Tibial nerve (tissue), 3 donors: ENCODE measurements at regions not wholly inside any gene's neighbourhood (a gene's known extent, or its start where the extent isn't known, plus 50 kb on each side); places are given as distances from the start of the nearest gene placed in this dataset.

Experiments used
- POLR2A ChIP-seq, 2 donors: fragments of 450-650 bp; IDR thresholded peaks; one replicate each; pipeline ENCODE4 v1.6.1; 2017; ENCODE audit warnings: antibody characterized with exemption in 2 of 2, mild to moderate bottlenecking in 2 of 2, moderate library complexity in 2 of 2
- TF ChIP-seq, protein P1 (sequence below), 5 experiments: fragments of 200-600 bp in 3 of 5; fragments of 450-650 bp in 2 of 5; sonication (generic) in 3 of 5; IDR thresholded peaks; one replicate each; pipeline ENCODE4 v1.5.1; 2016 to 2019; ENCODE audit warnings: antibody characterized with exemption in 5 of 5, mild to moderate bottlenecking in 3 of 5, moderate library complexity in 2 of 5

DNA sequence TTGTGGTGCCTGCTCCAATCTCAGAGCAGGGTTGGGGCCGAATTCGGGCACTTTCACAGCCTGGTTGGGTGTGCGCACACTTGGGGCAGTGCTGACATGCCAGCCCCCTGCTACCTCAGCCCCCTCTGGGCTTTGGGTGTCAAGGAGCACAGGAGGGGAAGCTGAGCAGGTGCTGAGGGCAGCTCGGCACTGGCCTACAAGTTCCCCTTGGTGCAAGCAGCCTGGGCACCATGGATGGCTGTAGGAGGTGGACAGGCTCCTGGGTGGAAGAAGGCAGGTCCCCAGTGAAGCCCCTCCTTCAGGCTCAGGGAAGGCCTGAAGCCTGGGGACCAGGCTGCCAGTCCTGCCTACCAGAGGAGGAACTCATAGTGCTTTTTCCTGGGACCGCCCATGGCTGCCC is 326.6 kb downstream of the NDFIP2 start:
- no peak for TF ChIP-seq POLR2A (IDR thresholded peaks at IDR 0.05)
- TF ChIP-seq, protein P1, sequence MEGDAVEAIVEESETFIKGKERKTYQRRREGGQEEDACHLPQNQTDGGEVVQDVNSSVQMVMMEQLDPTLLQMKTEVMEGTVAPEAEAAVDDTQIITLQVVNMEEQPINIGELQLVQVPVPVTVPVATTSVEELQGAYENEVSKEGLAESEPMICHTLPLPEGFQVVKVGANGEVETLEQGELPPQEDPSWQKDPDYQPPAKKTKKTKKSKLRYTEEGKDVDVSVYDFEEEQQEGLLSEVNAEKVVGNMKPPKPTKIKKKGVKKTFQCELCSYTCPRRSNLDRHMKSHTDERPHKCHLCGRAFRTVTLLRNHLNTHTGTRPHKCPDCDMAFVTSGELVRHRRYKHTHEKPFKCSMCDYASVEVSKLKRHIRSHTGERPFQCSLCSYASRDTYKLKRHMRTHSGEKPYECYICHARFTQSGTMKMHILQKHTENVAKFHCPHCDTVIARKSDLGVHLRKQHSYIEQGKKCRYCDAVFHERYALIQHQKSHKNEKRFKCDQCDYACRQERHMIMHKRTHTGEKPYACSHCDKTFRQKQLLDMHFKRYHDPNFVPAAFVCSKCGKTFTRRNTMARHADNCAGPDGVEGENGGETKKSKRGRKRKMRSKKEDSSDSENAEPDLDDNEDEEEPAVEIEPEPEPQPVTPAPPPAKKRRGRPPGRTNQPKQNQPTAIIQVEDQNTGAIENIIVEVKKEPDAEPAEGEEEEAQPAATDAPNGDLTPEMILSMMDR (IDR thresholded peaks at IDR 0.05): no peak
